Mesenchymal stem cell (in vitro differentiated cells and primary cell): ENCODE measurements at regions not wholly inside any gene's neighbourhood (a gene's known extent, or its start where the extent isn't known, plus 50 kb on each side); places are given as distances from the start of the nearest gene placed in this dataset.

Experiments used
- DNase-seq: peaks from one replicate; pipeline ENCODE4 v3.0.0-alpha.2; 2013
- H2AFZ ChIP-seq: one replicate; pipeline ENCODE4 v1.6.1; 2013; ENCODE audit warnings: low read depth, mild to moderate bottlenecking, control low read depth, inconsistent platforms, low read length, moderate library complexity
- H2AK5ac ChIP-seq: 2 replicates; pipeline ENCODE4 v1.6.1; 2013; ENCODE audit warnings: low read length, moderate library complexity, mild to moderate bottlenecking, inconsistent platforms; ENCODE audit not compliant: severe bottlenecking
- H2BK120ac ChIP-seq: one replicate; pipeline ENCODE4 v1.6.1; 2013; ENCODE audit warnings: low read depth, mild to moderate bottlenecking, inconsistent platforms, low read length, moderate library complexity
- H2BK12ac ChIP-seq, 2 experiments: one replicate each; pipeline ENCODE4 v1.6.1; 2013; ENCODE audit warnings: inconsistent platforms in 2 of 2, low read length in 2 of 2, mild to moderate bottlenecking in 2 of 2, moderate library complexity in 2 of 2, control low read depth in 1 of 2
- H2BK15ac ChIP-seq: one replicate; pipeline ENCODE4 v1.6.1; 2013; ENCODE audit warnings: mild to moderate bottlenecking, low read depth, inconsistent platforms; ENCODE audit not compliant: poor library complexity, severe bottlenecking
- H2BK5ac ChIP-seq: 2 replicates; pipeline ENCODE4 v1.6.1; 2013; ENCODE audit warnings: low read depth, mild to moderate bottlenecking, low read length, control low read depth, inconsistent platforms; ENCODE audit not compliant: poor library complexity, severe bottlenecking
- H3K14ac ChIP-seq, 2 experiments: one replicate each; pipeline ENCODE4 v1.6.1; 2013; ENCODE audit warnings: inconsistent platforms in 2 of 2, low read length in 2 of 2, control low read depth in 1 of 2, mild to moderate bottlenecking in 1 of 2, moderate library complexity in 1 of 2
- H3K18ac ChIP-seq, 2 experiments: one replicate each; pipeline ENCODE4 v1.6.1; 2013; ENCODE audit warnings: inconsistent platforms in 2 of 2, low read length in 2 of 2, control low read depth in 1 of 2, low read depth in 1 of 2, mild to moderate bottlenecking in 1 of 2
- H3K23ac ChIP-seq, 2 experiments: one replicate each; pipeline ENCODE4 v1.6.1; 2013; ENCODE audit warnings: inconsistent platforms in 2 of 2, low read length in 2 of 2, mild to moderate bottlenecking in 2 of 2, moderate library complexity in 2 of 2, control low read depth in 1 of 2
- H3K27ac ChIP-seq: 2 replicates; pipeline ENCODE4 v1.5.1; 2013; ENCODE audit warnings: mild to moderate bottlenecking, moderate library complexity, low read length, control low read depth, inconsistent platforms; ENCODE audit not compliant: poor library complexity, severe bottlenecking
- H3K27me3 ChIP-seq, 2 experiments: 2 replicates each; pipeline versions ENCODE4 v1.6.1 to v1.7.0; 2013; ENCODE audit warnings: low read length in 2 of 2, mild to moderate bottlenecking in 2 of 2, moderate library complexity in 2 of 2, control low read depth in 1 of 2, inconsistent platforms in 1 of 2; ENCODE audit not compliant: control insufficient read depth in 1 of 2, insufficient read depth in 1 of 2
- H3K36me3 ChIP-seq, 2 experiments: 2 replicates each; pipeline versions ENCODE4 v1.6.1 to v1.7.0; 2013; ENCODE audit warnings: low read length in 2 of 2, control low read depth in 1 of 2, inconsistent platforms in 1 of 2, low read depth in 1 of 2, mild to moderate bottlenecking in 1 of 2; ENCODE audit not compliant: insufficient read depth in 2 of 2, control insufficient read depth in 1 of 2
- H3K4ac ChIP-seq, 2 experiments: one replicate each; pipeline ENCODE4 v1.6.1; 2013; ENCODE audit warnings: inconsistent platforms in 2 of 2, low read length in 2 of 2, mild to moderate bottlenecking in 2 of 2, moderate library complexity in 2 of 2, control low read depth in 1 of 2, low read depth in 1 of 2
- H3K4me1 ChIP-seq: 2 replicates; pipeline ENCODE4 v1.6.1; 2013; ENCODE audit warnings: low read depth, low read length, control low read depth; ENCODE audit not compliant: control insufficient read depth, insufficient read depth
- H3K4me2 ChIP-seq: 2 replicates; pipeline ENCODE4 v1.6.1; 2013; ENCODE audit warnings: low read length, mild to moderate bottlenecking, inconsistent platforms; ENCODE audit not compliant: poor library complexity, severe bottlenecking
- H3K4me3 ChIP-seq, 2 experiments: 2 replicates each; pipeline versions ENCODE4 v1.5.1 to v1.7.0; 2013; ENCODE audit warnings: low read length in 2 of 2, mild to moderate bottlenecking in 2 of 2, control low read depth in 1 of 2, low read depth in 1 of 2; ENCODE audit not compliant: insufficient read depth in 1 of 2
- H3K79me1 ChIP-seq: replicated peaks from 2 replicates; pipeline ENCODE4 v1.6.1; 2013; ENCODE audit warnings: mild to moderate bottlenecking, control low read depth, low read length, inconsistent platforms; ENCODE audit not compliant: poor library complexity, severe bottlenecking
- H3K9ac ChIP-seq: 2 replicates; pipeline ENCODE4 v1.7.0; 2013; ENCODE audit warnings: mild to moderate bottlenecking, low read length, moderate library complexity
- H3K9me3 ChIP-seq: 2 replicates; pipeline ENCODE4 v1.7.0; 2013; ENCODE audit warnings: mild to moderate bottlenecking, low read length; ENCODE audit not compliant: control insufficient read depth
- H4K8ac ChIP-seq: one replicate; pipeline ENCODE4 v1.6.1; 2013; ENCODE audit warnings: inconsistent platforms, mild to moderate bottlenecking, low read length, moderate library complexity
- H4K91ac ChIP-seq: one replicate; pipeline ENCODE4 v1.6.1; 2013; ENCODE audit warnings: mild to moderate bottlenecking, low read length, inconsistent platforms
- WGBS: methylation state at CpG from one replicate; pipeline ENCODE4 v1.1.7; 2013; ENCODE audit warnings: mixed read lengths; 5-methylcytosine and 5-hydroxymethylcytosine counted together

DNA sequence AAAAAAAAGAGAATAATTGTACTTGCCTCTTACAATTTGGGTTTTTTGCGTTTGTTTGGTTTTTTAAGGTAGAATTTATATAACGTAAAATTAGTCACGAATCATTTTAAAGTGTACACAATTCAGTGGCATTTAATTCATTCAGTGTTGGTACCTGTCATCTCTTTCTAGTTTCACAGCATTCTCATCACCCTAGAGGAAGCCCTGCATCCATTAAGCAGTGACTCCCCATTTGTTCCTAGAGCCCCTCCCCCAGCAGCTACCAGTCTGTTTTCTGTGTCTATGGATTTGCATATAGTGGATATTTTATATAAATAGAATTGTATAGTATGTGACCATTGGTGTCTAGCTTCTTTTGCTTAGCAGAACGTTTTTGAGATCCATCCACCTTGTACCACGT lies 233.2 kb upstream of the FMN2 start:
- Histone ChIP-seq H3K27me3 (no peaks in the 10 kb centered on the region), H3K27ac (no peak overlapping the region), H4K8ac (no peak overlapping the region), H2BK15ac (no peak overlapping the region), H2BK12ac (no peak overlapping the region), H3K9me3 (no peaks in the 10 kb centered on the region), H3K4me2 (peak overlapping the region; percentile 11), H2BK5ac (no peak overlapping the region), H3K9ac (no peak overlapping the region), H3K4ac (no peak overlapping the region), H3K18ac (no peak overlapping the region), H3K4me3 (no peak overlapping the region), H2BK120ac (no peak overlapping the region), H3K4me1 (no peaks in the 10 kb centered on the region), H2AFZ (no peak overlapping the region), H2AK5ac (no peak overlapping the region), H3K36me3 (no peaks in the 10 kb centered on the region), H3K79me1 (no peaks in the 10 kb centered on the region), H3K14ac (no peak overlapping the region), H3K23ac (no peak overlapping the region), H4K91ac (no peak overlapping the region)
- 67% methylated on average over 2 of the region's 5 CpGs for WGBS
- no peak for DNase-seq

DNA sequence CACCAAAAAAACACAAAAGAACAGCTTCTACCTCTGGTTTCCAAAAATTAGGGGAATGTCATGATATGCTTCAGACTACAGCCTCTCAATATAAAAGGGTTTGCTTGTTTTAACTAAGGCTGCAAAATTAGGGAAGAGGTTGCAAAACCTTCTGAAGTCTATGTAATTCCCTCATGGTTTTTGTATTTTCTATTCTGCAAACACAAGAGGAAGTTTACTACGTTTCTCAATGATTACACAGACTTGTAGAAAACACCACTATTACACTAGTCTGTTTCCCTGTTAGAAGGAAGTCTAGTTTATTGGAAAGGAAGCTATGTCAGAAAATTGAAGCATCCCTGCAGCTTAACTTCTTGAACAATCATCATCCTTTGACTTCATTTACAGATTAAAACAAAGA lies 229.7 kb upstream of the FMN2 start:
- Histone ChIP-seq H3K4me2 (no peak overlapping the region), H3K79me1 (no peaks in the 10 kb centered on the region), H3K27ac (no peak overlapping the region), H3K4me3 (no peak overlapping the region), H3K36me3 (no peaks in the 10 kb centered on the region), H3K23ac (no peak overlapping the region), H2BK12ac (no peak overlapping the region), H2BK120ac (no peak overlapping the region), H2AFZ (no peak overlapping the region), H3K4ac (no peak overlapping the region), H4K91ac (no peak overlapping the region), H3K14ac (no peak overlapping the region), H2BK5ac (no peak overlapping the region), H2BK15ac (no peak overlapping the region), H4K8ac (no peak overlapping the region), H2AK5ac (no peak overlapping the region), H3K27me3 (no peaks in the 10 kb centered on the region), H3K4me1 (no peaks in the 10 kb centered on the region), H3K9me3 (no peaks in the 10 kb centered on the region), H3K18ac (no peak overlapping the region), H3K9ac (no peak overlapping the region)
- no CpG with 5 or more reads among the region's 1 CpG for WGBS
- DNase-seq, result no peak

DNA sequence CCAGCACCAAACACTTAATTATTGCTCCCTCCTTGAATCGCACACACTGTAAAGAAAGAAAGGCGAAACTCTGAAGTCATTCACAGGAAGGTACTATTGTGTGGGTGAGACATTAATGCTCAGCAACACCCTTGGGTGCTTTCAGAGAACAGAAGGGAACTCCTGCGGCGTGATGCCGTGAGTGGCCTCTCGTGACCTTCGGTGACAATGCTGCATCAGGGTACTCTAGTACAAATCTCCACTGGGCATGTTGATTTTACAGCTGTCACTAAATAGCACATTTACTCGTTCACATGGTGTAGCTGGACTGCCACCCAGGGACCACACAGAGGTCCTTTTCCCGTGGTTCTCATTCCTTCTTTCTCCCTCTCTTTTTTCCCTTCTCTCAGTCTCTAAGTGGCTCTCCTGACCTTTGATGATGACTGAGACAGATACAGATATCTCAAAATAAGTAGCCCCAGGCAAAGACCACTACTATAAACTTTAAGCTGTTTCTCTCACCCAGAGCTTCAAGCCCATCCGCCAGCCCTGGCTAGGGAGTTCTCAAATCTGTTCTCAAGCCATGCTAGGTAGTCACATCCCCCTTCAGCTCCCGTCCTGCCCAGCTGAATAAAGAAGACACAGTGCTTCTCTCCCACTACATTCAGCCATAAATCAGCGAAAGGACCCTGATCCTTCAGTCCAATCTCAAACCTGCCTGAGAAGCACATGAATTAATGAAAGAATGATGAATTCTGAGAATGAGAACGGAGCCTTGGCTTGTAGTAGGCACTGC lies 223.4 kb upstream of the FMN2 start:
- H2BK12ac ChIP-seq, result no peak overlapping the region
- H3K4me3 ChIP-seq, result no peak overlapping the region
- no peaks in the 10 kb centered on the region for H3K79me1 ChIP-seq
- DNase-seq, result no peak
- no peak overlapping the region for H2BK5ac ChIP-seq
- H3K9ac ChIP-seq, result no peak overlapping the region
- no peak overlapping the region for H2BK120ac ChIP-seq
- no peak overlapping the region for H3K18ac ChIP-seq
- no peak overlapping the region for H4K8ac ChIP-seq
- no peaks in the 10 kb centered on the region for H3K9me3 ChIP-seq
- no peak overlapping the region for H3K23ac ChIP-seq
- no peak overlapping the region for H4K91ac ChIP-seq
- 69% methylated on average over 12 of the region's 13 CpGs for WGBS
- no peak overlapping the region for H3K14ac ChIP-seq
- no peak overlapping the region for H3K4ac ChIP-seq
- no peaks in the 10 kb centered on the region for H3K36me3 ChIP-seq
- no peak overlapping the region for H2AK5ac ChIP-seq
- H2BK15ac ChIP-seq, result no peak overlapping the region
- peaks cover 7 to 26% of the 10 kb centered on the region in 2 experiments for H3K27me3 ChIP-seq
- no peaks in the 10 kb centered on the region for H3K4me1 ChIP-seq
- H3K27ac ChIP-seq, result no peak overlapping the region
- H3K4me2 ChIP-seq, result no peak overlapping the region
- H2AFZ ChIP-seq, result no peak overlapping the region

DNA sequence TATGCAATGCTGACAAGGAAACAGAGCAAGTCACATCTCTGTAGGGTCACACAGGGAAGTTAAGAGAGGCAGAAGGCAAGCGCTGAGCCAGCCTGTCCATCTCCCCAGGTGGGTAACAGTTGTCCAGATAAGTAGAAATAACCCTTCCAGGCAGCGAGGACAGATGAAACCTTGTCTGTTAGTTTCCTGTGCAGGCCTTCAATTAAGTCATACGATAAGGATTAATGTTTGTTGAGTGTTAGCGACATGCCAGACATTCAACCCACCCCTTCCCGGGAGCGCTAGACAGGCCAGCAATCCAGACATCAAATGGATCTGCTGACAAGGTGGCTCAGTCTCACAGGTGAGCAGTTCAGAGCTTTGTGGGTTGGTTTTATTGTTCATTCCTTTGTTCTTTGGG lies 221.5 kb upstream of the FMN2 start:
- no peak overlapping the region for H3K14ac ChIP-seq
- H4K91ac ChIP-seq, result no peak overlapping the region
- H2BK15ac ChIP-seq, result no peak overlapping the region
- no peak overlapping the region for H2AK5ac ChIP-seq
- no peaks in the 10 kb centered on the region for H3K4me1 ChIP-seq
- H2BK5ac ChIP-seq, result no peak overlapping the region
- H4K8ac ChIP-seq, result no peak overlapping the region
- peaks cover 7 to 26% of the 10 kb centered on the region in 2 experiments for H3K27me3 ChIP-seq
- H3K9ac ChIP-seq, result no peak overlapping the region
- H3K36me3 ChIP-seq, result no peaks in the 10 kb centered on the region
- no peak overlapping the region for H3K27ac ChIP-seq
- H2BK12ac ChIP-seq, result no peak overlapping the region
- no peak overlapping the region for H3K18ac ChIP-seq
- H2BK120ac ChIP-seq, result no peak overlapping the region
- no peak overlapping the region for H3K23ac ChIP-seq
- DNase-seq, result no peak
- no peak overlapping the region for H2AFZ ChIP-seq
- H3K79me1 ChIP-seq, result no peaks in the 10 kb centered on the region
- WGBS, result 85% methylated on average over 6 of the region's 6 CpGs
- no peak overlapping the region for H3K4me2 ChIP-seq
- H3K4me3 ChIP-seq, result no peak overlapping the region
- no peaks in the 10 kb centered on the region for H3K9me3 ChIP-seq
- H3K4ac ChIP-seq, result no peak overlapping the region
